H9 (cell line): ENCODE measurements at regions not wholly inside any gene's neighbourhood (a gene's known extent, or its start where the extent isn't known, plus 50 kb on each side); places are given as distances from the start of the nearest gene placed in this dataset.

Experiments used
- DNase-seq: peaks from one replicate; pipeline ENCODE4 v3.0.0-alpha.2; 2017
- H2AFZ ChIP-seq: one replicate; pipeline ENCODE4 v1.6.1; 2013; ENCODE audit warnings: mild to moderate bottlenecking, low read length, control low read depth, moderate library complexity
- H2AK5ac ChIP-seq: 2 replicates; pipeline ENCODE4 v1.6.1; 2013; ENCODE audit warnings: low read length, control low read depth, mixed read lengths; ENCODE audit not compliant: insufficient read length
- H2BK120ac ChIP-seq: one replicate; pipeline ENCODE4 v1.6.1; 2013; ENCODE audit warnings: low read depth, mild to moderate bottlenecking, low read length, control low read depth, inconsistent platforms; ENCODE audit not compliant: poor library complexity, severe bottlenecking
- H2BK12ac ChIP-seq: 2 replicates; pipeline ENCODE4 v1.6.1; 2013; ENCODE audit warnings: low read length, control low read depth, mixed read lengths, low read depth; ENCODE audit not compliant: insufficient read length
- H2BK15ac ChIP-seq: 2 replicates; pipeline ENCODE4 v1.6.1; 2013; ENCODE audit warnings: low read depth, low read length, control low read depth
- H2BK20ac ChIP-seq: one replicate; pipeline ENCODE4 v1.6.1; 2013; ENCODE audit warnings: low read depth, mild to moderate bottlenecking, low read length, control low read depth, inconsistent platforms; ENCODE audit not compliant: poor library complexity, severe bottlenecking
- H2BK5ac ChIP-seq: 2 replicates; pipeline ENCODE4 v1.6.1; 2013; ENCODE audit warnings: low read length, control low read depth, mixed read lengths; ENCODE audit not compliant: insufficient read length
- H3K14ac ChIP-seq: 2 replicates; pipeline ENCODE4 v1.6.1; 2013; ENCODE audit warnings: low read length, control low read depth; ENCODE audit not compliant: insufficient read depth
- H3K18ac ChIP-seq: 2 replicates; pipeline ENCODE4 v1.6.1; 2013; ENCODE audit warnings: low read depth, mild to moderate bottlenecking, mixed read lengths, low read length, control low read depth; ENCODE audit not compliant: insufficient read length
- H3K23ac ChIP-seq: 2 replicates; pipeline ENCODE4 v1.6.1; 2013; ENCODE audit warnings: low read length, control low read depth, mixed read lengths, low read depth; ENCODE audit not compliant: insufficient read length
- H3K23me2 ChIP-seq: 2 replicates; pipeline ENCODE4 v1.6.1; 2013; ENCODE audit warnings: low read depth, mild to moderate bottlenecking, mixed read lengths, low read length, control low read depth; ENCODE audit not compliant: insufficient read length, poor library complexity, severe bottlenecking
- H3K27ac ChIP-seq: 2 replicates; pipeline ENCODE4 v1.5.1; 2013; ENCODE audit warnings: low read length, control low read depth, mixed read lengths, low read depth; ENCODE audit not compliant: insufficient read length
- H3K27me3 ChIP-seq: 2 replicates; pipeline ENCODE4 v1.6.1; 2013; ENCODE audit warnings: low read length, control low read depth, inconsistent platforms; ENCODE audit not compliant: insufficient read depth
- H3K4ac ChIP-seq: 2 replicates; pipeline ENCODE4 v1.6.1; 2013; ENCODE audit warnings: low read depth, mild to moderate bottlenecking, control low read depth, inconsistent platforms, low read length, moderate library complexity
- H3K4me1 ChIP-seq: 2 replicates; pipeline ENCODE4 v1.6.1; 2013; ENCODE audit warnings: low read length, control low read depth, inconsistent platforms; ENCODE audit not compliant: insufficient read depth
- H3K4me2 ChIP-seq: 2 replicates; pipeline ENCODE4 v1.6.1; 2013; ENCODE audit warnings: low read length, control low read depth, mixed read lengths; ENCODE audit not compliant: insufficient read length, insufficient read depth
- H3K56ac ChIP-seq: 2 replicates; pipeline ENCODE4 v1.6.1; 2013; ENCODE audit warnings: low read depth, mild to moderate bottlenecking, mixed read lengths, low read length, control low read depth; ENCODE audit not compliant: insufficient read length
- H3K79me1 ChIP-seq: 2 replicates; pipeline ENCODE4 v1.6.1; 2013; ENCODE audit warnings: low read depth, mild to moderate bottlenecking, moderate library complexity, low read length, control low read depth, inconsistent platforms; ENCODE audit not compliant: insufficient read depth, poor library complexity, severe bottlenecking
- H3K79me2 ChIP-seq: 2 replicates; pipeline ENCODE4 v1.6.1; 2013; ENCODE audit warnings: low read length, control low read depth, inconsistent platforms; ENCODE audit not compliant: insufficient read depth
- H3K9ac ChIP-seq: 2 replicates; pipeline ENCODE4 v1.6.1; 2013; ENCODE audit warnings: low read length, control low read depth, mixed read lengths; ENCODE audit not compliant: insufficient read length; ENCODE audit errors: extremely low read depth
- H3K9me3 ChIP-seq: one replicate; pipeline ENCODE4 v1.6.1; 2013; ENCODE audit warnings: low read depth, low read length, inconsistent platforms; ENCODE audit not compliant: control insufficient read depth
- H3T11ph ChIP-seq: one replicate; pipeline ENCODE4 v1.6.1; 2013; ENCODE audit warnings: mild to moderate bottlenecking, low read length, control low read depth, inconsistent platforms
- H4K20me1 ChIP-seq: one replicate; pipeline ENCODE4 v1.6.1; 2013; ENCODE audit not compliant: control insufficient read depth, insufficient read length, insufficient read depth
- H4K5ac ChIP-seq: 2 replicates; pipeline ENCODE4 v1.6.1; 2013; ENCODE audit warnings: low read depth, mild to moderate bottlenecking, mixed read lengths, low read length, control low read depth; ENCODE audit not compliant: insufficient read length
- H4K8ac ChIP-seq: replicated peaks from 2 replicates; pipeline ENCODE4 v1.6.1; 2013; ENCODE audit warnings: low read length, control low read depth, mixed read lengths, low read depth; ENCODE audit not compliant: insufficient read length
- H4K91ac ChIP-seq: 2 replicates; pipeline ENCODE4 v1.6.1; 2013; ENCODE audit warnings: low read depth, mild to moderate bottlenecking, moderate library complexity, mixed read lengths, low read length, control low read depth; ENCODE audit not compliant: insufficient read length
- H3K27ac Mint-ChIP-seq, 3 experiments: 2 replicates in 2 of 3; 3 replicates in 1 of 3; pipeline ENCODE4 v1.8.0; 2020 to 2021; ENCODE audit warnings: mixed read lengths in 3 of 3, mild to moderate bottlenecking in 1 of 3, moderate library complexity in 1 of 3
- H3K27me3 Mint-ChIP-seq: 2 replicates; pipeline ENCODE4 v1.8.0; 2021; ENCODE audit warnings: low read depth, mild to moderate bottlenecking, moderate library complexity, mixed read lengths
- H3K36me3 Mint-ChIP-seq, 3 experiments: 2 replicates in 2 of 3; 3 replicates in 1 of 3; pipeline ENCODE4 v1.8.0; 2020 to 2021; ENCODE audit warnings: low read depth in 3 of 3, mixed read lengths in 3 of 3; ENCODE audit not compliant: insufficient read depth in 1 of 3
- H3K4me1 Mint-ChIP-seq, 2 experiments: 2 replicates each; pipeline ENCODE4 v1.8.0; 2020; ENCODE audit warnings: mixed read lengths in 2 of 2
- H3K4me3 Mint-ChIP-seq, 2 experiments: 2 replicates in 1 of 2; 3 replicates in 1 of 2; pipeline ENCODE4 v1.8.0; 2020 to 2021; ENCODE audit warnings: mild to moderate bottlenecking in 2 of 2, mixed read lengths in 2 of 2, moderate library complexity in 1 of 2
- H3K9me3 Mint-ChIP-seq, 2 experiments: 2 replicates in 1 of 2; 3 replicates in 1 of 2; pipeline ENCODE4 v1.8.0; 2020; ENCODE audit warnings: mild to moderate bottlenecking in 2 of 2, mixed read lengths in 2 of 2, moderate library complexity in 1 of 2
- WGBS: extraction: QIAGEN DNeasy Blood & Tissue Kit; methylation state at CpG from one replicate; pipeline ENCODE4 v1.1.7; 2013; ENCODE audit warnings: missing lambda C conversion rate, low lambda C conversion rate, mixed read lengths; ENCODE audit not compliant: insufficient read length; ENCODE audit errors: extremely low coverage; 5-methylcytosine and 5-hydroxymethylcytosine counted together
- TF ChIP-seq, protein P1 (sequence below): fragments of 200-600 bp; sonication (generic); conservative IDR thresholded peaks from 3 replicates; pipeline ENCODE4 v1.8.0; 2021; ENCODE audit warnings: antibody characterized with exemption, mild to moderate bottlenecking

DNA sequence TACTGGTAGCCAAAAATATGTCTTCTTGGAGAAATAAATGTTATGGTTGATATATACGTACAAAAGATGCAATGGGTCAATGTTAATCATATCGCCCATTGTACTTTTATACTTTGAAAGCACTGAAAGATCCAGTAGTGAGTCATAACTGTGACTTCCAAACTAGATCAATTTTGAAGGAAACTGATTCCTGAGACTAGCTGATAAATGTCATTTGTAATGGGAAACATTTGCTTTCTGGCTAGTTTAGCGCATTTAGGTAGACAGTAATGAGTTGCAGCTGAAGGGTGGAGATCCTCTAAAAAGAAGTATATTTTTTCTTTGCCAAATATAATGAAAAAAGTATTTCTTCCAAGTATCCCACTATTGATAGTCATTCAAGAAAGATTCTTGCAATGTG is 53.5 kb upstream of the ARHGAP21 start:
- H3K27me3 Mint-ChIP-seq, result no peaks in the 10 kb centered on the region
- no peak for DNase-seq
- Histone ChIP-seq H3K9me3 (no peaks in the 10 kb centered on the region), H2BK5ac (no peak overlapping the region), H4K5ac (no peak overlapping the region), H3K9ac (no peak overlapping the region), H2BK15ac (no peak overlapping the region), H3K79me1 (no peaks in the 10 kb centered on the region), H4K8ac (no peak overlapping the region), H3K14ac (no peak overlapping the region), H2AFZ (no peak overlapping the region), H4K20me1 (no peaks in the 10 kb centered on the region), H3K4me1 (no peaks in the 10 kb centered on the region), H2BK20ac (no peak overlapping the region), H2BK120ac (no peak overlapping the region), H3K23ac (no peak overlapping the region), H3K4me2 (no peak overlapping the region), H3K56ac (no peak overlapping the region), H3K4ac (no peak overlapping the region), H4K91ac (no peak overlapping the region), H2BK12ac (no peak overlapping the region), H3K27me3 (no peaks in the 10 kb centered on the region), H3K79me2 (no peaks in the 10 kb centered on the region), H3K18ac (no peak overlapping the region), H2AK5ac (no peak overlapping the region), H3K23me2 (no peaks in the 10 kb centered on the region), H3K27ac (no peak overlapping the region), H3T11ph (no peak overlapping the region)
- TF ChIP-seq, protein P1, sequence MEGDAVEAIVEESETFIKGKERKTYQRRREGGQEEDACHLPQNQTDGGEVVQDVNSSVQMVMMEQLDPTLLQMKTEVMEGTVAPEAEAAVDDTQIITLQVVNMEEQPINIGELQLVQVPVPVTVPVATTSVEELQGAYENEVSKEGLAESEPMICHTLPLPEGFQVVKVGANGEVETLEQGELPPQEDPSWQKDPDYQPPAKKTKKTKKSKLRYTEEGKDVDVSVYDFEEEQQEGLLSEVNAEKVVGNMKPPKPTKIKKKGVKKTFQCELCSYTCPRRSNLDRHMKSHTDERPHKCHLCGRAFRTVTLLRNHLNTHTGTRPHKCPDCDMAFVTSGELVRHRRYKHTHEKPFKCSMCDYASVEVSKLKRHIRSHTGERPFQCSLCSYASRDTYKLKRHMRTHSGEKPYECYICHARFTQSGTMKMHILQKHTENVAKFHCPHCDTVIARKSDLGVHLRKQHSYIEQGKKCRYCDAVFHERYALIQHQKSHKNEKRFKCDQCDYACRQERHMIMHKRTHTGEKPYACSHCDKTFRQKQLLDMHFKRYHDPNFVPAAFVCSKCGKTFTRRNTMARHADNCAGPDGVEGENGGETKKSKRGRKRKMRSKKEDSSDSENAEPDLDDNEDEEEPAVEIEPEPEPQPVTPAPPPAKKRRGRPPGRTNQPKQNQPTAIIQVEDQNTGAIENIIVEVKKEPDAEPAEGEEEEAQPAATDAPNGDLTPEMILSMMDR, result no peak
- no peaks in the 10 kb centered on the region for H3K9me3 Mint-ChIP-seq
- no peaks in the 10 kb centered on the region for H3K36me3 Mint-ChIP-seq
- WGBS, result no CpG with 5 or more reads among the region's 3 CpGs
- no peak overlapping the region for H3K27ac Mint-ChIP-seq
- no peak overlapping the region for H3K4me3 Mint-ChIP-seq
- no peaks in the 10 kb centered on the region for H3K4me1 Mint-ChIP-seq
